CD4-positive, alpha-beta T cell (primary cell): ENCODE measurements at regions not wholly inside any gene's neighbourhood (a gene's known extent, or its start where the extent isn't known, plus 50 kb on each side); places are given as distances from the start of the nearest gene placed in this dataset.

Source experiments
- ATAC-seq: fragments of 200-7000 bp; cut with Tn5 transposase; one replicate; pipeline ENCODE4 v1.10.0; 2022; ENCODE audit warnings: mild to moderate bottlenecking; ENCODE audit not compliant: poor library complexity
- CTCF ChIA-PET: fragments of 350-600 bp; sonication (Branson Sonifier 250); formaldehyde crosslinking; loops from one replicate; lab custom pipeline; 2021; ENCODE audit warnings: antibody characterized with exemption, inconsistent platforms; lab: Charles Lee
- POLR2A ChIA-PET: fragments of 350-600 bp; sonication (Branson Sonifier 250); formaldehyde crosslinking; loops from one replicate; lab custom pipeline; 2021; ENCODE audit warnings: antibody characterized with exemption, inconsistent platforms; lab: Charles Lee
- DNase-seq, 14 experiments: peaks; one replicate each; pipeline ENCODE4 v3.0.0-alpha.2; 2013 to 2020; ENCODE audit warnings: mixed read lengths in 2 of 14
- H3K27ac ChIP-seq, 2 donors: one replicate each; pipeline versions ENCODE4 v1.5.1 to v1.7.0; 2013; ENCODE audit warnings: low read length in 2 of 2, low read depth in 1 of 2, mild to moderate bottlenecking in 1 of 2
- H3K27me3 ChIP-seq, 2 experiments: 1 replicate in 1 of 2; 2 replicates in 1 of 2; pipeline versions ENCODE4 v1.6.1 to v1.7.0; 2013; ENCODE audit warnings: low read length in 2 of 2, control low read depth in 1 of 2, mild to moderate bottlenecking in 1 of 2, moderate library complexity in 1 of 2; ENCODE audit not compliant: insufficient read depth in 2 of 2, control insufficient read depth in 1 of 2
- H3K36me3 ChIP-seq: one replicate; pipeline ENCODE4 v1.6.1; 2013; ENCODE audit warnings: low read length, control low read depth; ENCODE audit not compliant: insufficient read depth
- H3K4me1 ChIP-seq: one replicate; pipeline ENCODE4 v1.6.1; 2013; ENCODE audit warnings: low read length, control low read depth; ENCODE audit not compliant: insufficient read depth
- H3K4me3 ChIP-seq: one replicate; pipeline ENCODE4 v1.5.1; 2013; ENCODE audit warnings: mild to moderate bottlenecking, low read length, moderate library complexity
- H3K9me3 ChIP-seq, 2 experiments: 1 replicate in 1 of 2; 2 replicates in 1 of 2; pipeline versions ENCODE4 v1.6.1 to v1.7.0; 2013; ENCODE audit warnings: low read length in 2 of 2, mild to moderate bottlenecking in 2 of 2, control low read depth in 1 of 2, moderate library complexity in 1 of 2; ENCODE audit not compliant: control insufficient read depth in 1 of 2, insufficient read depth in 1 of 2
- H3K27ac Mint-ChIP-seq: one replicate; pipeline ENCODE4 v1.8.0; 2020; ENCODE audit warnings: mixed read lengths
- H3K27me3 Mint-ChIP-seq: one replicate; pipeline ENCODE4 v1.8.0; 2021; ENCODE audit warnings: mixed read lengths
- H3K36me3 Mint-ChIP-seq: one replicate; pipeline ENCODE4 v1.8.0; 2021; ENCODE audit warnings: low read depth, mixed read lengths
- H3K4me1 Mint-ChIP-seq: one replicate; pipeline ENCODE4 v1.8.0; 2021; ENCODE audit warnings: low read depth, mixed read lengths
- H3K4me3 Mint-ChIP-seq: one replicate; pipeline ENCODE4 v1.8.0; 2020; ENCODE audit warnings: mild to moderate bottlenecking, mixed read lengths
- H3K9me3 Mint-ChIP-seq: one replicate; pipeline ENCODE4 v1.8.0; 2020; ENCODE audit warnings: mixed read lengths
- intact Hi-C, 2 experiments: fragments of 100-400 bp; cut with DNase I in 1 of 2; cut with micrococcal nuclease in 1 of 2; formaldehyde crosslinking; loops; one replicate each; pipeline versions ENCODE4 v1.15.1 to v1.9.0; 2023 to 2025; cut with DNase I, micrococcal nuclease
- TF ChIP-seq, protein P1 (sequence below): fragments of 200-600 bp; IDR thresholded peaks from one replicate; pipeline ENCODE4 v1.8.0; 2022; ENCODE audit warnings: antibody characterized with exemption, mild to moderate bottlenecking

GRCh38 chr5:40030661-40031060 lies 605.9 kb upstream of the DAB2 start:
- Histone ChIP-seq H3K4me1 (no peaks in the 10 kb centered on the region), H3K27ac (no peak overlapping the region), H3K36me3 (no peaks in the 10 kb centered on the region), H3K4me3 (no peak overlapping the region), H3K9me3 (no peaks in the 10 kb centered on the region), H3K27me3 (no peaks in the 10 kb centered on the region)
- Mint-ChIP-seq H3K27ac (no peak overlapping the region), H3K27me3 (no peaks in the 10 kb centered on the region), H3K4me3 (no peak overlapping the region), H3K9me3 (no peaks in the 10 kb centered on the region), H3K4me1 (no peaks in the 10 kb centered on the region), H3K36me3 (no peaks in the 10 kb centered on the region)
- CTCF ChIA-PET: interaction anchor here (1.4 kb wide), 1 partner anchor 9 kb away, joined by 4 read pairs; no protein-coding TSS in a partner anchor
- POLR2A ChIA-PET: no interaction called here
- DNase-seq (no peak), ATAC-seq (no peak)
- intact Hi-C loops: no loop called here
- TF ChIP-seq, protein P1, sequence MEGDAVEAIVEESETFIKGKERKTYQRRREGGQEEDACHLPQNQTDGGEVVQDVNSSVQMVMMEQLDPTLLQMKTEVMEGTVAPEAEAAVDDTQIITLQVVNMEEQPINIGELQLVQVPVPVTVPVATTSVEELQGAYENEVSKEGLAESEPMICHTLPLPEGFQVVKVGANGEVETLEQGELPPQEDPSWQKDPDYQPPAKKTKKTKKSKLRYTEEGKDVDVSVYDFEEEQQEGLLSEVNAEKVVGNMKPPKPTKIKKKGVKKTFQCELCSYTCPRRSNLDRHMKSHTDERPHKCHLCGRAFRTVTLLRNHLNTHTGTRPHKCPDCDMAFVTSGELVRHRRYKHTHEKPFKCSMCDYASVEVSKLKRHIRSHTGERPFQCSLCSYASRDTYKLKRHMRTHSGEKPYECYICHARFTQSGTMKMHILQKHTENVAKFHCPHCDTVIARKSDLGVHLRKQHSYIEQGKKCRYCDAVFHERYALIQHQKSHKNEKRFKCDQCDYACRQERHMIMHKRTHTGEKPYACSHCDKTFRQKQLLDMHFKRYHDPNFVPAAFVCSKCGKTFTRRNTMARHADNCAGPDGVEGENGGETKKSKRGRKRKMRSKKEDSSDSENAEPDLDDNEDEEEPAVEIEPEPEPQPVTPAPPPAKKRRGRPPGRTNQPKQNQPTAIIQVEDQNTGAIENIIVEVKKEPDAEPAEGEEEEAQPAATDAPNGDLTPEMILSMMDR: no peak

GRCh38 chr5:40029711-40030495 lies 605.1 kb upstream of the DAB2 start:
- POLR2A ChIA-PET: no interaction called here

DNA sequence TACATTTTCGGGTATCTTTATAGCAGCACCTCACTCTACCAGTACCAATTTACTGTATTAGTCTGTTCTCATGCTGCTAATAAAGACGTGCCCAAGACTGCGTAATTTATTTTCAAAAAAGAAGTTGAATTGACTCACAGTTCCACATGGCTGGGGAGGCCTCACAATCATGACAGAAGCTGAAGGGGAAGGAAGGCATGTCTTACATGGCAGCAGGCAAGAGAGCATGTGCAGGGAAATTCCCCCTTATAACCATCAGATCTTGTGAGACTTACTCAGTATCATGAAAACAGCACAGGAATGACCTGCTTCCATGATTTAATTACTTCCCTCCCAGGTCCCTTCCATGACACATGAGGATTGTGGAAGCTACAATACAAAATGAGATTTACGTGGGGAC lies 602.6 kb upstream of the DAB2 start:
- no peaks in the 10 kb centered on the region for H3K4me1 Mint-ChIP-seq
- no peak for ATAC-seq
- H3K27ac Mint-ChIP-seq: no peak overlapping the region
- Histone ChIP-seq H3K36me3 (no peaks in the 10 kb centered on the region), H3K4me1 (no peaks in the 10 kb centered on the region), H3K4me3 (no peak overlapping the region), H3K27ac (no peak overlapping the region), H3K9me3 (no peaks in the 10 kb centered on the region), H3K27me3 (no peaks in the 10 kb centered on the region)
- H3K9me3 Mint-ChIP-seq: no peaks in the 10 kb centered on the region
- H3K36me3 Mint-ChIP-seq: no peaks in the 10 kb centered on the region
- H3K4me3 Mint-ChIP-seq: no peak overlapping the region
- H3K27me3 Mint-ChIP-seq: no peaks in the 10 kb centered on the region
- TF ChIP-seq, protein P1: no peak
- DNase-seq: no peak
- ChIA-PET POLR2A (no interaction called here), CTCF (interaction anchor here (0.9 kb wide), 1 partner anchor 10 kb away, joined by 3 read pairs; no protein-coding TSS in a partner anchor)
- intact Hi-C loops: no loop called here

More at GRCh38 chr5:40029711-40030495, 605.1 kb upstream of the DAB2 start:
- H3K4me1 ChIP-seq: no peaks in the 10 kb centered on the region
- H3K27ac ChIP-seq: no peak overlapping the region
- Mint-ChIP-seq H3K36me3 (no peaks in the 10 kb centered on the region), H3K9me3 (no peaks in the 10 kb centered on the region), H3K27ac (no peak overlapping the region), H3K4me3 (no peak overlapping the region), H3K4me1 (no peaks in the 10 kb centered on the region), H3K27me3 (no peaks in the 10 kb centered on the region)
- CTCF ChIA-PET: interaction anchor here (1.4 kb wide), 1 partner anchor 8 kb away, joined by 4 read pairs; no protein-coding TSS in a partner anchor
- H3K4me3 ChIP-seq: no peak overlapping the region
- TF ChIP-seq, protein P1: no peak
- intact Hi-C loops: no loop called here
- no peak for ATAC-seq
- H3K36me3 ChIP-seq: no peaks in the 10 kb centered on the region
- H3K9me3 ChIP-seq: no peaks in the 10 kb centered on the region
- no peaks in the 10 kb centered on the region for H3K27me3 ChIP-seq
- DNase-seq: no peak
